ENCODE measurements at regions not wholly inside any gene's neighbourhood (a gene's known extent, or its start where the extent isn't known, plus 50 kb on each side); places are given as distances from the start of the nearest gene placed in this dataset.

- TF ChIP-seq, protein P1, sequence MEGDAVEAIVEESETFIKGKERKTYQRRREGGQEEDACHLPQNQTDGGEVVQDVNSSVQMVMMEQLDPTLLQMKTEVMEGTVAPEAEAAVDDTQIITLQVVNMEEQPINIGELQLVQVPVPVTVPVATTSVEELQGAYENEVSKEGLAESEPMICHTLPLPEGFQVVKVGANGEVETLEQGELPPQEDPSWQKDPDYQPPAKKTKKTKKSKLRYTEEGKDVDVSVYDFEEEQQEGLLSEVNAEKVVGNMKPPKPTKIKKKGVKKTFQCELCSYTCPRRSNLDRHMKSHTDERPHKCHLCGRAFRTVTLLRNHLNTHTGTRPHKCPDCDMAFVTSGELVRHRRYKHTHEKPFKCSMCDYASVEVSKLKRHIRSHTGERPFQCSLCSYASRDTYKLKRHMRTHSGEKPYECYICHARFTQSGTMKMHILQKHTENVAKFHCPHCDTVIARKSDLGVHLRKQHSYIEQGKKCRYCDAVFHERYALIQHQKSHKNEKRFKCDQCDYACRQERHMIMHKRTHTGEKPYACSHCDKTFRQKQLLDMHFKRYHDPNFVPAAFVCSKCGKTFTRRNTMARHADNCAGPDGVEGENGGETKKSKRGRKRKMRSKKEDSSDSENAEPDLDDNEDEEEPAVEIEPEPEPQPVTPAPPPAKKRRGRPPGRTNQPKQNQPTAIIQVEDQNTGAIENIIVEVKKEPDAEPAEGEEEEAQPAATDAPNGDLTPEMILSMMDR (conservative IDR thresholded peaks at IDR 0.05; ENCODE audit: low read length), result no peak
- TF ChIP-seq EZH2phosphoT487 (IDR thresholded peaks at IDR 0.05; ENCODE audit: borderline replicate concordance), result no peak
These were observed 117.2 kb upstream of the ADCY1 start for GRCh38 chr7:45456747-45457524.
